ENCODE measurements at regions not wholly inside any gene's neighbourhood (a gene's known extent, or its start where the extent isn't known, plus 50 kb on each side); places are given as distances from the start of the nearest gene placed in this dataset.

DNA sequence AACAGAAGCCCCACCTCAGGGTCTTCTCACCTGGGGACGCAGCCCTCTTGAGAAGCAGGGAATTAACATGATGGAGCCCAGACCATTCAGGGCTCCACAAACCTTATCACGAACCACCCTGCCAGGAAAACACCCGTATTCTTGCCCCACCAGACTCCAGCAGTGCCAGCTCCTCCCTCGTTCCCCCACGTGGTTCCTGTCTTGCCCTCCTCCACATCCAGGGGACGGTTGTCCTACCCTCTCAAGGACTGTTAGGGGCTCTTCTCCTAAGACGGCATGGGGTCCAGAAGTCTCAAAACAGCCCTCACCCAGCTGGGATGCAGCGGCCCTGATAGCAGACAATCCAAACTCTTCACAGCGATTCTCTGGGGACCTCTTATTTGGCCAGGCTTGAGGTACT lies 372.2 kb upstream of the HS6ST1 start:
- DNase-seq (ENCODE audit: low read depth): no peak

DNA sequence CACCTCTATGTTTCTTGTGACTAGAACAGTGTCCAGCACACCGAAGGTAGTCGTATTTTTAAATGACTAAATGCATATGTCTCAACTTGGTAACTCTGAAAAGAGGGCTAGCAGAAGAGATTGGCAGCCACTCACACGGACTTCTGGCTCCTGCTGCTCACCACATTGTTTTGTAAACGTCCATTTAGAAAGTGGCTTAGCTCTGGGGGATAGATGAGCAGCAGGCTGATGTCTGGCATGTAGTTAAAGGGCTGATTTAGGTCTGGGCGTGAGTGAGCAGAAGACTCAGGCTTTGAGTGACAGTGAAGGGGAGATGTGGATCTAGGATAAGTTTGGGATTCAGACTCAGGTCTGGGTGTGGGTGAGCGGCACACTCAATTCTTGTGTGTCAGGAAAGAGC lies 372.9 kb upstream of the HS6ST1 start:
- no peak for DNase-seq (ENCODE audit: low read depth)

DNA sequence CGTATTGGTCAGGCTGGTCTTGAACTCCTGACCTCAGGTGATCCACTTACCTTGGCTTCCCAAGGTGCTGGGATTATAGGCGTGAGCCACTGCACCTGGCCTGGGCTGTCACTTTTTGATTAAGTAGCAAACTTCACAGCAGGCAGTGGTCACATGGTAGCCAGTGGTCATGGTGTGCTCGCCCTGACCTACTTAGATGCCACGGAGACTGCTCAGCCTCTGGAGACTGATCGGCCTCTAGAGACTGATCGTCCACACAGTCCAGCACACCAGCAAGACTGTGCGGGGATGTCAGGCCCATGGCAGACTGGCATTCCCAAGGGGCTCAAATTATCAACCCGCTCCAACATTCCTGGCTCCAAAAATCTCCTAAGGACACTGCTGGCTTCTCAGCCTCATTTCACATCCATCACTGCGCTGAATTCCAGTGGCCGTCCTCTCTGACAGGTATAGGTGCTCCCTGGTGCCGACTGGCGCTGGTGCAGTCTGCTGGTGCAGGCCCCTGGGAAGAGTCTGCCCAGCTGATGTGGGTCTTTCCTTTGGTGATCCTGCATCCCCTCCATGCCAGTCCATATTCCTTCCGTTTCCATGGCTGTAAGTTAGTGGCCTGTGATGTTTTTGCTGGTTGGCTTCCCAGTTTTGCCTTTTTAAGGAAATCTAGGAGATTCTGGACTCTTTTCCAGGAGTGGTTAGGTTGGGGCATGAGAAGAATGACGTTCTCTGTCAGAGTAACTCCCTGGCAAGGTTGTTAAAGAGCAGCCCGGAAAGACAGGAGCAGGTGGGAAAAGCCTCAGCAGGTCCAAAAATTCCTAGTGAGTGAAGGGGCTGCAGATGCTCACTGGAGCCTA lies 374.5 kb upstream of the HS6ST1 start:
- DNase-seq (ENCODE audit: low read depth): no peak

DNA sequence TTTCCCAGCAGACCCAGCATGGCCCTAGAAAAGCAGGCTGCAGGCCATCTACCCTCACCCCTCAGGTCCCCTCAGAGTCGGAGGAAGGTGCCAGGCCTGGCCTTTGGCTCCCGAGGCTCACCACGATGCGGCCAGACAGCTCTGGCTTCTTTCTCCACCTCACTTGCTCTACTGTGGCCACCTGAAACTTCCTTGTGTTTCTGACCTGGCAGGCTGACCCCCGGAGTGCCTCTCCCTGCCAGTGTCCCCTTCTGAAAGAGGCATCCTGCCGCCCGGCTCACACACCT lies 375.0 kb upstream of the HS6ST1 start:
- DNase-seq (ENCODE audit: low read depth): no peak

DNA sequence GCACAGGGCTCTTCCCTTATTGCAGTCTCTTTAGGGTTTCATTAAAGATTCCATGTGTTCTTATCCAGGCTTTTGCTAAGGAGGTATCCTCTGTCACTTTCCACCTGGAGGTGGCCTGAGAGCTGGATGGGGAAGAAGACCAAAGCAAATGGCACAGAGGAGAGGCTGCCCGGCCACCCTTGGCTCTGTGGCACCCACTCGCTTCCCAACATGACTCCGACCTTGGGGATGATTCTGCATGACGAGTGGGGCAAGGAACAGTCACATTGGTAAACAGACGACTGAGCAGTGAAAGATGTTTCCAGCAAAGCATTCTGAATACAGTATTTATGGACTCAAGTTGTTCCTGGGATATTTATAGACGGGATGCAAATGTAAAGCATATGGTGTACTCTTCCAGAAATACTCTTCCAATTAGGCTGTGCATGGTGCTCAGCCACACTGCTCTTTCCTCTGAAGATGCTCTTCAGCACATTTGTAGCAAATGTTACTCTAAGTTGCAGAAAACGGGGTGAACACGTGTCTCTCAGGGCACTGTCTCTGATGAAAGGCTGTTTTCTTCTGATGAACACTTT lies 377.1 kb upstream of the HS6ST1 start:
- DNase-seq (ENCODE audit: low read depth): no peak

DNA sequence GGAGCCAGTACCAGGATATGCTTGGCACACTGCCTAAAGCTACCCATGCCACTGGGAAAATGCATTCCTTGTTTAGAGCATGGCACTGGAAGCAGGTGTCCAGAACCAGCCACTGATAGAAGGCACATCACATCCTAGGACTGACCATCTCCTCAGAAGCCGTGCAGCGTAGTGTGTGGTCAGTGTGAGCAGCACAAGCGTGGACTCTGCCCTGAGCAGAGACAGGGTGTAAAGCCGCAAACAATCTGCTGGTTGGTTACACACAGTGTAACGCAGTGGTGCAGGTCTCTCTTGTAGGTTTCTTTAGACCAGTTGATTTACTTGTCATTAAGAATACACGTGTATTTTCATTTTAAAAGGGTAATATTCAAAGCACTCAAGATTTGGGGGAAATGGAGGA lies 377.8 kb upstream of the HS6ST1 start:
- DNase-seq (ENCODE audit: low read depth): no peak

DNA sequence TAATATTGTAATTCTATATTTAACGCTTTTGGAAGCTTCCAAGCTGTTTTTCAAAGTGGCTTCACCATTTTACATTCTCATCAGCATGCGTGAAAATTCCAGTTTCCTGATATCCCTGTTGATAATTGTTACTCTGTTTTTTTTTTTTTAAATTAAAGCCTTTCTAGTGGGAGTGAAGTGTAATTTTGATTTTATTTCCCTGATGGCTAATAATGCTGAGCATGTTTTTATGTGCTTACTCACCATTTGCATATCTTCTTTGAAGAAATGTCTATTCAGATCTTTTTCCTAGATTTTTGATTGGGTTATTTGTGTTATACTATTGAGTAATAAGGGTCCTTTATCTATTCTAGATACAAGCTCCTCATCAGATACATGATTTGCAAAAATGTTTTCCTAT lies 382.8 kb upstream of the HS6ST1 start:
- no peak for DNase-seq (ENCODE audit: low read depth)

DNA sequence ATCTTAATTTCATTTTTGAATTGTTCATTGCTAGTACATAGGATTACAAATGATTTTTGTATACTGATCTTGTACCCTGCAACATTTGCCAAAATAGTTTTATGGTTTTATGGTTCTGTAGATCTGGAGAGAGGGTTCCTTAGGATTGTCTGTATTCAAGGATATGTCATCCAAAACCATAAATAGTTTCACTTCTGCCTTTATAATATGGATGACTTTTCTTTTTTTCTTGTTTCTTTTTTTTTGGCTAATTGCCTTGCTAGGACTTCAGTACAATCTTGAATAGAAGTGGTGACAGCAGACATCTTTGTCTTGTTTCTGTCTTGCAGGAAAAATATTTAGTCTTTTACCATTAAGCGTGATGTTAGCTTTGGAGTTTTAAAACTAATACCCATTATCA lies 383.9 kb upstream of the HS6ST1 start:
- no peak for DNase-seq (ENCODE audit: low read depth)

DNA sequence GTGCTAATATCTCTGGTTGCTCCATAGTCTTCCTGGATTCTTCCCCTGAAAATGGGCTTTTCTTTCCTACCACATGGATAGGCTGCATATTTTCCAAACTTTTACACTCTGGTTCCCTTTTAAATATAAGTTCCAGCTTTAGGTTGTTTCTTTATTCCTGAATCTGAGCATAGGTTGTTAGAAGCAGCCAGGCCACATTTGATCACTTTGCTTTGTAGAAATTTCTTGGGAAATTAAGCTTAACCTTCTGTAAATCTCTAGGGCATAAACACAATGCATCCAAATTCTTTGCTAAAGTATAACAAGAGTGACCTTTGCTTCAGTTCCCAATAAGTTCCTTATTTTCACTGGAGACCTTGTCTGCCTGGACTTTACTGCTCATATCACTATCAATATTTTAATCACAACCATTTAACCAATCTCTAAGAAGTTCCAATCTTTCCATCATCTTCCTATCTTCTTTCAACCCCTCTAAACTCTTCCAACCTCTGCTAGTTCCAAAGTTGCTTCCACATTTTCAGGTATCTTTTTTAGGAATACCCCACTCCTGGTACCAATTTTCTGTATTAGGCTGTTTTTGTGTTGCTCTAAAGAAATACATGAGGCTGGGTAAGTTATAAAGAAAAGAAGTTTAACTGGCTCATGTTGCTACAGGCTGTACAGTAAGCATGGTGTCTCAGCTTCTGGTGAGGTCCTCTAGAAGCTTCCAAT lies 389.6 kb upstream of the HS6ST1 start:
- no peak for DNase-seq (ENCODE audit: low read depth)

DNA sequence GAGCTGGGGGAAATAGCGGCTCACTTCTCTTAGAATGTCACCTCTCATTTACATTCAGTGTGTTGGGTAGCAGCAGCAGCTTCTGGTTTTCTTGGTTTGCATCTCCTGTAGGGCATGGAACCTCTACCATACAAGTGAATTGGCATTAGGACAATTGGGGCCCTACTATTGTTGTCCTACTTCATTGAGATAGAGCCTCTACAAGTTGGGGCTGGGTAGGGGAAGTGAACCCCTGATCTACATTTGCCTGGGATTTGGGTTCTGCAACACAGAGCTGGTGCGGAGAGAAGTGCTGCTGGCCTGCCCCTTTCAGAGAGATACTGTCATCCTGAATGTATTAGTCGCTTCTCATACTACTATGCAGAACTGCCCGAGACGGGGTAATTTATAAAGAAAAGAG lies 391.6 kb upstream of the HS6ST1 start:
- DNase-seq (ENCODE audit: low read depth): no peak

DNA sequence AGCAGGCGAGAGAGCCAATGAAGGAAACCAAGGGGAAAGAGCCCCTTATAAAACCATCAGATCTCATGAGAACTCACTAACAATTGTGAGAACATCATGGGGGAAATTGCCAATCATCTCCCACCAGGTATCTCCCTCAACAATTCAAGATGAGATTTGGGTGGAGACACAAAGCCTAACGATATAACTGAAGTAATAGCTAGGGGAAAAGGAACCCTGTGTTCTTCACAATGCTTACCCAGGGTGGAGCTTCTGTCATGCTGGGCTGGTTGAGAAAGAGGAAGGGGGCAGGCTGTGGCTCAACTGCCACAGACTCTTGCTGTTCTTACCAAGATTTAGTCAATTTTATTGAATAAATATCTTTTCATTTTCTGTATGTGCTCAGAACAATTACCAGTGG lies 392.1 kb upstream of the HS6ST1 start:
- no peak for DNase-seq (ENCODE audit: low read depth)

DNA sequence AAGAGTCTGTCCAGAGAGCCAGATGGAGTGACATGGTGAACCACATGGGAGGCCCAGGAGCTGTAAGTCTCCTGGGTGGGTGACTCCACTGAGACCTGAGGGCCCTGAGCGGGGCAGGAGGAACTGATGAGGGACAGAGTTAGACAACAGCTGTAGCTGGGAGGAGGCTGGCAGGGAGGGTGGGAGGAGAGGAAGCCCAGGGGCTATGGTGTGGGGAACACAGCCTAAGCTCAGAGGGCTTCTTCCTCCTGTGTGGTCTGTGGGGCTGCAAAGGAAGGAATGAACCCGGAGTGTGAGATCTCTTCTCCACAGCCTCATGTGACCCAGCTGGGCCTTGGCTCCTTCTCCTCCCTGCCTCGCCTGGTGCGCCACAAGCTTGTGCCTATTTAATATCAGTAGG lies 395.6 kb upstream of the HS6ST1 start:
- DNase-seq (ENCODE audit: low read depth): no peak

DNA sequence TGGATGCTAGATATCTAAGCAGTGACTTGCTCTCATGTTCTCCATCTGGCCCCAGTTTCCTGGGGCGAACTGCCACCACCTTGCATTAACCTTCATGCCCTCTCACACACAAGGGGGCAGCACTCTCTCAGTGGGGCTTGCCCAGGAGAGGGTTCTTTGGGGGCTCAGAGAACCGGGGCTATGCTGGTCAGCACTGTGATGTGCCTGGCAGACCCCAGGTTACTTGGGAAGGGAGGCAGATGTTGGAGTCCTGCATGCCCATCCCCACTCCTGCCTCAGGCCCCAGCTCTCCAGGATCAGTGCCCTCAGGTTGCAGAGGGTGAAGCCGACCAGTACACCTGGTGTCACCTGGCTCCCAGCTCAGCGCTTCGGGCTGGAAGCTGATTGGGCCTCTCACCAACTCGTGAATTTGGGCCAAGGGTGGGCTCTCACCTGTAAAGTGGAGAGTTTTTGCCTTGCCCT lies 396.2 kb upstream of the HS6ST1 start:
- DNase-seq (ENCODE audit: low read depth): no peak

DNA sequence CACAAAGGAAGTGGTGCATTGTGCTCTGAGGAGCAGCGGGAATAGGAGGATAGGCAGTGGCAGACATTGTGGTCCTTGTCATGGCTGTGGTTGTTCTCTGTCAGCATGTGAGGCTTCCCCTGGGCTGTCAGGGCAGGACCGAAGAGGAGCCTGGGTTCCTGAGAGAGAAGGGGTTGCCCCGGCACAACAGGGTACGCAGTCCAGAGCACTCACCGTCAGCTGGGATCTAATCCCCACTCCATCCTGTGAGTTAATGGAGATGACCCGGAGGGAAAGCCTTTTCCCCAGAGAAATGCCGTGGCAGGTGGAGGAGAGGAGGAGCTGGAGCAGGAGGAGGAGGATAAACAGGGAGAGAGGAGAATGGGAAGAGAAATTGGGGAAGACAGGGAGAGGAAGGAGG lies 396.7 kb upstream of the HS6ST1 start:
- DNase-seq (ENCODE audit: low read depth): no peak

DNA sequence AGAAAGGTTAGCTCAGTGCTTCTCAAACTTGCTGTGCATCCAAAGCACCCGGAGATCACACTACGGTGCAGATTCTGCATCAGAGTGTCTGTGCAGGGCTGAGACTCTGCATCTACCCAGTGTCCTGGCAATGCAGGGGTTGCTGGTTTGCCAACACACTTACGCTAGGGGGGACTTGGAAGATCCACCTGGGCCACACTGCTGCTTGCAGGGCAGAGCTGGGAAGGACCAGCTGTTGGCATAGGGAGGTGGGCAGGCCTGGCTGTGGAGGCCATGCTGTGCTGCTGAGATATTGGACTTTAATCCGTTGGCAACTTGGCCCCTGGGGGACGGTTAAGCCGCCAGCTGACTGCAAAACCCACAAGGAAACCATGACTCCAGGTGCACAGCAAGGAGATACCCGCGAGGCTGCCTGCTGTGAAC lies 397.6 kb upstream of the HS6ST1 start:
- DNase-seq (ENCODE audit: low read depth): no peak

DNA sequence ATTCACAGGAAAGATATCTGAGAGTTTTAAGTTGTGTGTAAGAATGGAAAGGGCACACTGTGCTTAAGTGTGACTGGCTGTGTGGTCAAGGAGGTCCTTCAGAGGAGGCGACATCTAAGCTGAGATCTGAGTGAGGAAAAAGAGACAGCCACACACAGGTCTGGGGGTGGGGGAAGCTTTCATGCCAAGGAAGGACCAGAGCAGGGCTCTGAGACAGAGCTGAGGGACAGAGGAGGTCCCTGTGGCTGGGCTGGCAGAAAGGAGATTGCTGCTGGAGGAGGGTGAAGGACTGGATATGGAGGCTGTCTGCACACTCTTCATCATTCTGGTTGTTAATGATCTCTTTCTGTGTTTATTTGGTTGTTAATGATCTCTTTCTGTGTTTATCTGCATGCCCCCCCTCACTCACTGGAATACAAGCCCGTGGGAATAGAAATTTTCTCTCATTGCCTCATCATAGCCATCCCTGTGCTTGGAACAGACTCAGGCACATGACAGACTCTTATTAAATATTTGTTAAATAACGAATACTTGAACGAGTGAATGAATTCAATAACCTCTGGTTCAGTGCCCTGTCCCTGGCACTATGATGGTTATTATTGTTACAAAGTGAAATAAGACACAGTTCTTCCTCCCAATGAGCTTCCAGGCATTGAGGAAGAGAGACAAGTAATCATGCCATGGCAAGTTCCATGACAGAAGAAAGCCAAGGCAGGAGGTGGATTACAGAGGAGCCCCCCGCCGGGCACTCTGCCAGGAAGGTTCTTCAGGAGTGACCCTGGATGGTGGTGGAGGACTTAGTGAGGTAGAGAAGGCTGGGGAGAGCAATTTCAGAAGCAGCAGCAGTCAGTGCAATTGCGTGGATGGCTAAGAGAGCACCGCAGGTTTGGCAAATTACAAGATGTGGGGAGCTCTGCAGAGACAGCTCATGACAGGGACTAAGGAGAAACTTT lies 399.4 kb upstream of the HS6ST1 start:
- no peak for DNase-seq (ENCODE audit: low read depth)

DNA sequence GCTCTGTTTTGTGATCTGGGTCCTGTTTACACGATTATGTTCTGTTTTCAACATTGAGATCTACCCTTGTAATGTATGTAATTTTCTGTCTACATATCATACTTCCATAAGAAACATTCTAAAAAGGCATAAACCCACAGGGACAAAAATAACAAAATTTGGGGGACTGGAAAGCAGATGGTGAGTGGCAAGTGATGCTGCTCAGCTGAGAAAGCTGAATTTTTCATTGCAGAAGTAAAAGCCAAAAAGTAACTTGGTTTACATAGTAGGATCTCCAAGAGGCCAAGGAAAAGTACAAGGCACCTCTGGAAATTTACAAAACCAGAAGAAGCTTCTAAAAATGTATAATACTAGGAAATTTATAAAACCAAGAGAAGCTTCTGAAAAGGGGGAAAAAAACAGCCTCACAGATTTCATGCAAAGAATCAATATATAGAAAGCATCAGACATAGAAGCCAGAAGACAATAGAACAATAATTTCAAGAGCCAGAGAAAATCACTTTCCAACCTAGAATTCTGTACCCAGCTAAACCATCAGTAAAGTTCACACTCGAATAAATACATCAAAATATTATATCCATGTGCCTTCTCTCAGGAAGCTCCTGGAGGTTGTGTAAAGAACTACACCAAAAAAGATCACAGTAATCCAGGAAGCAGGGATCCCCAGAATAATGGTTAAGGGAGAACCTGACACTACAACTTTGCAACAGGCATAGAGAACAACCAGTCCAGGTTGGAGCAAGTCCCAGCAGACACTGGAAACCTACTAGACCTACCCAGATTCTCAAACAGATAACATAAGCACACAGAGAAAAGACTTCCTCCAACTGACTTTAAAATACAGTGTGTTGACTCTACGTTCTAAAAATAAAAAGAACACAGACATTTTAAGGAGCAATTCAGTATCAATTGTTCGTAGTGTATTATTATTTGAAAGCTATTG lies 401.7 kb upstream of the HS6ST1 start:
- no peak for DNase-seq (ENCODE audit: low read depth)

DNA sequence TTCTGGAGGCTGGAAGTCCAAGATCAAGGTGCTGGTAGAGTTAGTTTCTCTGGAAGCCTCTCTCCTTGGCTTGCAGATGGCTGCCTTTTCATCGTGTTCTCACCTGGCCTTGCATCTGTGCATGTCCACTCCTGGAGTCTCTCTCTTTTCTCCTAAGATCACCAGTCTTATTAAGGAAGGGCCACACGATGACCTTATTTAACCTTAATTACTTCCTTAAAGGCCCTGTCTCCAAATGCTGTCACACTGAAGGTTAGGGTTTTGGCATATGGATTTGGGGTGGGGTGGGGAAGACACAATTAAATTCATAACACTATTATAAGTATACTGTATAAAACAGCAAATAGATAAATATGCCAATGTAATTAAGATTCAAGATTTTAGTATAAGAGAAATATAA lies 402.4 kb upstream of the HS6ST1 start:
- no peak for DNase-seq (ENCODE audit: low read depth)

DNA sequence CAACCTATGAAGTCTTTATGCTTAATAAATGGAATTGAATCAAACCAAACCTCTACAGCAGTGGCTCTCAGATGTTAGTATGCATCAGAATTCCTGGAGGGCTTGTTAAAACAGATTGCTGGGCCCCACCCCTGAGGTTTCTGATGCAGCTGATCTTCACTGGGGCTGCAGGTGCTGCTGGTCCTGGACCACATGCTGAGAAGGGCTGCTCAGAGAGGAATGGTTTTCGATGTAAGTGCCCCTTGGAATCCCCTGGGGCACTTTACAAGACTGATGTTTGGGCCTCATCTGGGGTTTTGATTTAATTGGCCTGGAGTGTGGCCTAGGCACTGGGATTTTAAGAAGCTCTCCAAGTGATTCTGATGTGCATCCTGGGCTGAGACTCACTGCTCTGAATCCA lies 403.8 kb upstream of the HS6ST1 start:
- no peak for DNase-seq (ENCODE audit: low read depth)

DNA sequence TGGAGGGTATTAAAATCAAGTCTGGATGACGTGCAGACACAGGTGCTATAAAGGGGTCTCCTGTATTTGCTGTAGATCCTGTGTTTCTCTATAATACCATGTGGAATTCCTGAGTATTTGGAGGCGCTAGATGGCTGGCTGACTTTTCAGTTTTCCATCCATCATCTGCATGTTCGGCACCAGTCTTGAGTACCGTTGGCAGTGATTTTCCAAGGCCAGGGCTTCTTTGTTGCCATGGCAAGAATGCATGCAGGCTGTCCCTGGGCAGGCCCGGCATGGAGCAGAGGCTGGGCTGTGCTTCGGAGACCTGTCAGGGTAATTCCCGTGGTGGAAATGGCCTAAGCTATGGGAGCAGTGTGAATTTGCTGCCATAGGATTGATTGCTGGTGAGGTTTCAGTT lies 405.9 kb upstream of the HS6ST1 start:
- DNase-seq (ENCODE audit: low read depth): no peak

DNA sequence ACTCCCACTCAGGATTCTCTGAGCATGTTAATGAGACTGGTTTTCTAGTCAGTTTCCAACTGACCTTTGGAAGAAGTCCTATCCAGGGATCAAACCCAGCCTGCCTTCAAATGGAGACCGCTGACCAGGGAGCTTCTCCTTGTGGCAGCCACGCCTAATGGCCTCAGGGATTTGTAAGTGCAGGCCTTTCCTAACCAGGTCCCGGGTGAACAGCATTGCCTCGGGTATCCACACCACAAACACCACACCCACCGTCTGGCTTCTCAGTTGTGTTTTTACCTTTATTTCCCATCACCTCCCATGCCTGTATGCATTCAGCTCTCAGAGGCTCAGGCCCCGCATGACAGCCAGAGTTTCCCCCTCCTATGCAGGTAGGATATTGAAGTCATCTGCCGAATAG lies 406.3 kb upstream of the HS6ST1 start:
- no peak for DNase-seq (ENCODE audit: low read depth)

Measured in GM04504 (cell line).